Astrocyte (in vitro differentiated cells and primary cell): ENCODE measurements at regions not wholly inside any gene's neighbourhood (a gene's known extent, or its start where the extent isn't known, plus 50 kb on each side); places are given as distances from the start of the nearest gene placed in this dataset.

Experiments used
- CTCF ChIP-seq: IDR thresholded peaks from 2 replicates; pipeline ENCODE4 v1.5.1; 2011; ENCODE audit warnings: low read depth, mild to moderate bottlenecking, inconsistent platforms, low read length, moderate library complexity; ENCODE audit not compliant: insufficient read depth
- EZH2 ChIP-seq: IDR thresholded peaks from 2 replicates; pipeline ENCODE4 v1.6.1; 2012; ENCODE audit warnings: mild to moderate bottlenecking, low read length, inconsistent platforms; ENCODE audit not compliant: insufficient read depth

- TF ChIP-seq CTCF (no peak), EZH2 (no peak)
Observed at GRCh38 chr11:26264266-26264665, 67.7 kb upstream of the ANO3 start.
